Activated CD4-positive, CD25-positive, alpha-beta regulatory T cell treated with anti-CD3 and anti-CD28 coated beads, Interleukin-2, amount 50 U/mL, for 16 hours (primary cell): ENCODE measurements at regions not wholly inside any gene's neighbourhood (a gene's known extent, or its start where the extent isn't known, plus 50 kb on each side); places are given as distances from the start of the nearest gene placed in this dataset.

Experiments
- DNase-seq: peaks from one replicate; pipeline ENCODE4 v3.0.0-alpha.2; 2020; ENCODE audit warnings: low read depth, low spot score

GRCh38 chr3:104734627-104735026 lies 632.1 kb upstream of the ALCAM start:
- no peak for DNase-seq

GRCh38 chr3:104735691-104736090 lies 631.0 kb upstream of the ALCAM start:
- DNase-seq, result no peak

GRCh38 chr3:104738271-104738670 lies 628.4 kb upstream of the ALCAM start:
- no peak for DNase-seq

GRCh38 chr3:104740874-104741379 lies 625.8 kb upstream of the ALCAM start:
- DNase-seq, result no peak

- DNase-seq, result no peak
Observed at GRCh38 chr3:104742044-104742443, 624.7 kb upstream of the ALCAM start.

GRCh38 chr3:104745313-104745712 lies 621.4 kb upstream of the ALCAM start:
- no peak for DNase-seq

GRCh38 chr3:104746056-104746455 lies 620.7 kb upstream of the ALCAM start:
- DNase-seq, result no peak

- no peak for DNase-seq
Observed at GRCh38 chr3:104750581-104750980, 616.1 kb upstream of the ALCAM start.

GRCh38 chr3:104755791-104756190 lies 610.9 kb upstream of the ALCAM start:
- no peak for DNase-seq

GRCh38 chr3:104763007-104763406 lies 603.7 kb upstream of the ALCAM start:
- DNase-seq, result no peak

- no peak for DNase-seq
Observed at GRCh38 chr3:104764496-104764895, 602.2 kb upstream of the ALCAM start.

- DNase-seq, result no peak
Observed at GRCh38 chr3:104768886-104769285, 597.8 kb upstream of the ALCAM start.

GRCh38 chr3:104779324-104779723 lies 587.4 kb upstream of the ALCAM start:
- no peak for DNase-seq

GRCh38 chr3:104781112-104781511 lies 585.6 kb upstream of the ALCAM start:
- DNase-seq, result no peak

- no peak for DNase-seq
Observed at GRCh38 chr3:104785947-104786346, 580.8 kb upstream of the ALCAM start.

- no peak for DNase-seq
Observed at GRCh38 chr3:104787306-104787705, 579.4 kb upstream of the ALCAM start.

- no peak for DNase-seq
Observed at GRCh38 chr3:104788807-104789206, 577.9 kb upstream of the ALCAM start.

- DNase-seq, result no peak
Observed at GRCh38 chr3:104791331-104791730, 575.4 kb upstream of the ALCAM start.

GRCh38 chr3:104796556-104796955 lies 570.2 kb upstream of the ALCAM start:
- DNase-seq, result no peak

- no peak for DNase-seq
Observed at GRCh38 chr3:104805042-104805441, 561.7 kb upstream of the ALCAM start.

GRCh38 chr3:104805508-104805907 lies 561.2 kb upstream of the ALCAM start:
- no peak for DNase-seq

- no peak for DNase-seq
Observed at GRCh38 chr3:104810896-104811295, 555.8 kb upstream of the ALCAM start.

- no peak for DNase-seq
Observed at GRCh38 chr3:104816008-104816407, 550.7 kb upstream of the ALCAM start.

- DNase-seq, result no peak
Observed at GRCh38 chr3:104816716-104817115, 550.0 kb upstream of the ALCAM start.
